ENCODE measurements at regions not wholly inside any gene's neighbourhood (a gene's known extent, or its start where the extent isn't known, plus 50 kb on each side); places are given as distances from the start of the nearest gene placed in this dataset.
"Not testable (repeated sequence)": the region's sequence is repeated elsewhere in the genome, so short reads cannot be mapped to it uniquely, and the experiment has no call there.

- intact Hi-C loops (cut with micrococcal nuclease): no loop called here
Measured at GRCh38 chr1:104294259-104294658, 544.6 kb downstream of the AMY1C start.

- intact Hi-C loops (cut with micrococcal nuclease): no loop called here
Measured at GRCh38 chr1:104295511-104295910, 545.8 kb downstream of the AMY1C start.

GRCh38 chr1:104309673-104310072 is 560.0 kb downstream of the AMY1C start:
- intact Hi-C loops (cut with micrococcal nuclease): no loop called here

- intact Hi-C loops (cut with micrococcal nuclease): no loop called here
Measured at GRCh38 chr1:104315823-104316222, 566.1 kb downstream of the AMY1C start.

GRCh38 chr1:104322131-104322530 is 572.4 kb downstream of the AMY1C start:
- intact Hi-C loops (cut with micrococcal nuclease): no loop called here

- intact Hi-C loops (cut with micrococcal nuclease): no loop called here
Measured at GRCh38 chr1:104329278-104329677, 579.6 kb downstream of the AMY1C start.

GRCh38 chr1:104331763-104332162 is 582.1 kb downstream of the AMY1C start:
- intact Hi-C loops (cut with micrococcal nuclease): no loop called here

GRCh38 chr1:104337927-104338326 is 588.2 kb downstream of the AMY1C start:
- intact Hi-C loops (cut with micrococcal nuclease): not testable (repeated sequence)

GRCh38 chr1:104341944-104342343 is 592.2 kb downstream of the AMY1C start:
- intact Hi-C loops (cut with micrococcal nuclease): no loop called here

GRCh38 chr1:104348277-104348676 is 598.6 kb downstream of the AMY1C start:
- intact Hi-C loops (cut with micrococcal nuclease): no loop called here

GRCh38 chr1:104353580-104353979 is 603.9 kb downstream of the AMY1C start:
- intact Hi-C loops (cut with micrococcal nuclease): no loop called here

GRCh38 chr1:104358086-104358485 is 608.4 kb downstream of the AMY1C start:
- intact Hi-C loops (cut with micrococcal nuclease): no loop called here

GRCh38 chr1:104358621-104359020 is 608.9 kb downstream of the AMY1C start:
- intact Hi-C loops (cut with micrococcal nuclease): no loop called here

GRCh38 chr1:104378414-104378813 is 628.7 kb downstream of the AMY1C start:
- intact Hi-C loops (cut with micrococcal nuclease): no loop called here

GRCh38 chr1:104380003-104380402 is 630.3 kb downstream of the AMY1C start:
- intact Hi-C loops (cut with micrococcal nuclease): no loop called here

GRCh38 chr1:104387716-104388508 is 638.2 kb downstream of the AMY1C start:
- intact Hi-C loops (cut with micrococcal nuclease): no loop called here

- intact Hi-C loops (cut with micrococcal nuclease): no loop called here
Measured at GRCh38 chr1:104392552-104392951, 642.9 kb downstream of the AMY1C start.

- intact Hi-C loops (cut with micrococcal nuclease): no loop called here
Measured at GRCh38 chr1:104402178-104402577, 652.5 kb downstream of the AMY1C start.

- intact Hi-C loops (cut with micrococcal nuclease): no loop called here
Measured at GRCh38 chr1:104403883-104404282, 654.2 kb downstream of the AMY1C start.

GRCh38 chr1:104406728-104407127 is 657.0 kb downstream of the AMY1C start:
- intact Hi-C loops (cut with micrococcal nuclease): no loop called here

GRCh38 chr1:104408268-104408667 is 658.6 kb downstream of the AMY1C start:
- intact Hi-C loops (cut with micrococcal nuclease): loop anchor here (2.0 kb wide), 1 partner anchor 25 kb away; no protein-coding TSS in a partner anchor

GRCh38 chr1:104435255-104435654 is 685.6 kb downstream of the AMY1C start:
- intact Hi-C loops (cut with micrococcal nuclease): no loop called here

GRCh38 chr1:104440011-104440410 is 690.3 kb downstream of the AMY1C start:
- intact Hi-C loops (cut with micrococcal nuclease): no loop called here
